Astrocyte (in vitro differentiated cells and primary cell): ENCODE measurements at regions not wholly inside any gene's neighbourhood (a gene's known extent, or its start where the extent isn't known, plus 50 kb on each side); places are given as distances from the start of the nearest gene placed in this dataset.

Experiments used
- CTCF ChIP-seq: IDR thresholded peaks from 2 replicates; pipeline ENCODE4 v1.5.1; 2011; ENCODE audit warnings: low read depth, mild to moderate bottlenecking, inconsistent platforms, low read length, moderate library complexity; ENCODE audit not compliant: insufficient read depth
- EZH2 ChIP-seq: IDR thresholded peaks from 2 replicates; pipeline ENCODE4 v1.6.1; 2012; ENCODE audit warnings: mild to moderate bottlenecking, low read length, inconsistent platforms; ENCODE audit not compliant: insufficient read depth

- no peak for TF ChIP-seq EZH2
- TF ChIP-seq CTCF: no peak
Measured at GRCh38 chr2:23178396-23178795, 206.6 kb upstream of the KLHL29 start.
